ENCODE measurements at regions not wholly inside any gene's neighbourhood (a gene's known extent, or its start where the extent isn't known, plus 50 kb on each side); places are given as distances from the start of the nearest gene placed in this dataset.

GRCh38 chr1:56191369-56191768, 388.0 kb downstream of the PLPP3 start:
- TF ChIP-seq CTCF (IDR thresholded peaks at IDR 0.05; ENCODE audit: low read length): no peak
- TF ChIP-seq EZH2 (IDR thresholded peaks at IDR 0.05; ENCODE audit: borderline replicate concordance, low read length): no peak
